GM12875 (cell line): ENCODE measurements at regions not wholly inside any gene's neighbourhood (a gene's known extent, or its start where the extent isn't known, plus 50 kb on each side); places are given as distances from the start of the nearest gene placed in this dataset.

Source experiments
- H3K4me3 ChIP-seq: one replicate; pipeline ENCODE4 v1.5.1; 2011; ENCODE audit warnings: low read depth, low read length, control low read depth
- CTCF ChIP-seq: IDR thresholded peaks from 2 replicates; pipeline ENCODE4 v1.5.1; 2011; ENCODE audit warnings: low read depth, mild to moderate bottlenecking, control low read depth, inconsistent platforms, low read length, moderate library complexity, borderline replicate concordance; ENCODE audit not compliant: insufficient read depth

DNA sequence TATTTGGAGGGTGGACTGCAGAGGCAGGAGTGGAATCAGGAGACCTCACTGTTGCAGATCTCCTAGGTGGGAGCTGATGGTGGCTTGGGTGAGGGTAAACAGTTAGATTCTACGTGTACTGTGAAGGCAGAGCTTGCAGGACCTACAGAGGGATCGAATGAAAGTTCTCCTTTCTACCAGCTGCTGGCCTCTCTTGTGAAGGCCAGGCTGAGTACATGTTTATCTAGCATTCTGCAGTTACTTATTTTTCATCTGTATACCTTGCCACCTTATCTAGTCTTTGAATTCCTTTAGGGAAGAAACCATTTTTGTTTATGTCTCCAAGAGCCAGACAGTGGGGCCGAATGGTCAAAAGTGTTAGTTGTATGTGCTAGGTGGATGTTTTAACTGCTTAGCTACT is 57.6 kb downstream of the PTTG1 start:
- H3K4me3 ChIP-seq: no peak overlapping the region
- TF ChIP-seq CTCF: no peak

DNA sequence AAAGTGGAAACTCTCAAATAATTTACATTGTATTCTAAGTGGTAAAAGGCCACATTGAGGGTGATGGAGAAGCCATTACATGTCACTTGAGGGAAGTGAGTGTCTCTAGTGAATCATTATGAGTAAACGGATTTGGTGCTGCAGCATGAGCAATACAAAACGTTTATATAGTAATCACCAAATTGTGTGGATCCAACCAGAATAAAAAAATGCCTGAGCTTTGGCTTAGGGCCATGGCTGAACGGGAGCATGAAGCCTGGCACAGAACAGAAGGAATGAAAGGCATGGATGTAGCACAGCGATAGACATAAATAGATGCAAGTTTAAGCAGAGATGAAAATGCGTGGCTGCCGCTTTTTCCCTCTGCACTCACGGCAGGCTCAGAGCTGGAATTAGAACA is 58.3 kb downstream of the PTTG1 start:
- TF ChIP-seq CTCF: no peak
- H3K4me3 ChIP-seq: no peak overlapping the region

- TF ChIP-seq CTCF: no peak
- H3K4me3 ChIP-seq: no peak overlapping the region
Observed at GRCh38 chr5:160480652-160481051, 59.0 kb downstream of the PTTG1 start.

DNA sequence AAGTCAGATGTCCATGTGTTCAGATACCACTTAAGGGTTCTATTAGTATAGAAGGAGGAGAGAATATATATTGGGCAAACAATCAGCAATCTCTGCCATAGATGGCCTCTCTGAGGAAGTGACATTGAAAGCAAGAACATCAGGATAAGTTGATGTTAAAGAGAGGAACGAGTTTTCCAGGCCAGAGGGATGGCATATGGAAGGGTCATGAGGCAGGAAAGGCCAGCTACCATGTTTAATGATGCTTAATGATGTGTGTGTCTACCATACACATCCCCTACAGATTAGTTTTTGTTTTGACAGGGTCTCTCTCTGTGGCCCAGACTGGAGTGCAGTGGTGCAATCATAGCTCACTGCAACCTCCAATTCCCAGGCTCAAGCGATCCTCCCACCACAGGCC is 63.0 kb downstream of the PTTG1 start:
- TF ChIP-seq CTCF: no peak
- H3K4me3 ChIP-seq: no peak overlapping the region

DNA sequence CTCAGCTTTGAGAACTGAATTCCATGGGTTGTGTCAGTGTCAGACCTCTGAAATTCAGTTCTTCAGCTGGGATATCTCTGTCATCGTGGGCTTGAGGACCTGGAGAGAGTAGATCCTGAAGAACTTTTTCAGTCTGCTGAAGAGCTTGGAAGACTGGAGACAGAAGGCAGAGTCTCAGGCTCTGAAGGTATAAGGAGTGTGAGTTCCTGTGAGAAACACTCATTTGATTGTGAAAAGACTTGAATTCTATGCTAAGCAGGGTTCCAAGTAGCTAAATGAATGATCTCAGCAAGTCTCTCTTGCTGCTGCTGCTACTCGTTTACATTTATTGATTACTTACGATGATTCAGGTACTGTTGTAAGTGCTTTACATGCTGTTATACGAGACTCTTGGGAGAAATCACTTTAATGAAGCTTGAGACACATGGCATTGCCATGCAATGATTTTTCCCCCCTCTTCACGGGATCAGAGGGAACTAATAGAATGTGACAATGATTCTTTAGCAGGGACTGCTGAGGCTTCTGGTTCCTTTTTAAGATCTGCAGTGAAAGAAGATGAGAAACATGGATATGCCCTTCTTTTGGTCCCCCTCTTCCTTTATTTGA is 63.8 kb downstream of the PTTG1 start:
- H3K4me3 ChIP-seq: no peak overlapping the region
- TF ChIP-seq CTCF: no peak

- TF ChIP-seq CTCF: no peak
- no peak overlapping the region for H3K4me3 ChIP-seq
Observed at GRCh38 chr5:160486573-160486972, 64.9 kb downstream of the PTTG1 start.

- TF ChIP-seq CTCF: no peak
- no peak overlapping the region for H3K4me3 ChIP-seq
Observed at GRCh38 chr5:160488394-160489325, 67.0 kb downstream of the PTTG1 start.
